GM10248 (cell line): ENCODE measurements at regions not wholly inside any gene's neighbourhood (a gene's known extent, or its start where the extent isn't known, plus 50 kb on each side); places are given as distances from the start of the nearest gene placed in this dataset.

ENCODE experiments used
- CTCF ChIA-PET: fragments of 300-600 bp; sonication (Branson Sonifier 250); formaldehyde crosslinking; extraction: SDS; loops from one replicate; lab custom pipeline; 2021; ENCODE audit warnings: antibody characterized with exemption; lab: Yijun Ruan, JAX
- POLR2A ChIA-PET: fragments of 350-650 bp; sonication (Branson Sonifier 250); formaldehyde crosslinking; extraction: SDS; loops from one replicate; lab custom pipeline; 2020; ENCODE audit warnings: antibody characterized with exemption; lab: Yijun Ruan, JAX
- DNase-seq: peaks from one replicate; pipeline ENCODE4 v3.0.0; 2012; ENCODE audit errors: extremely low spot score
- TF ChIP-seq, protein P1 (sequence below): IDR thresholded peaks from 2 replicates; pipeline ENCODE4 v1.5.1; 2012; ENCODE audit warnings: mild to moderate bottlenecking, low read depth; ENCODE audit errors: extremely low read depth, missing control alignments, control extremely low read depth

DNA sequence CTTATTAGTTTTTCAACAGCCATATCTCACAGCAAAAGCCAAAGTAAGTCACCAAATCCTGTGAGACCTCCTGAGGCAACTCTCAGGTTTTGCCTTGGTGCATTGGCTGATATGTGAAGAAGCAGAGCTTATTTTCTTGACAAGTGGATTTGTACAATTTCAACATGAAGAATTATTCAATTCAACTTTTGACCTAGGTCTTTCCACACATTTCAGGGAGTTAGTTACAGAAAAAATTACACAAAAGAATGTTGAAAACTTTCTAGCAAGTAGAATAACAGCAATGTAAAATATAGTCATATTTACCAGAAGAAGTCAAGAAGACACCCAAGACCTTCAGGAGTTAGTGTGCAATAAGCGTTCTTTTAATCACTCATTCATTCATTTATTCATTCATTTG, 62.4 kb upstream of the ADRB2 start:
- DNase-seq: no peak
- POLR2A ChIA-PET: no interaction called here
- TF ChIP-seq, protein P1, sequence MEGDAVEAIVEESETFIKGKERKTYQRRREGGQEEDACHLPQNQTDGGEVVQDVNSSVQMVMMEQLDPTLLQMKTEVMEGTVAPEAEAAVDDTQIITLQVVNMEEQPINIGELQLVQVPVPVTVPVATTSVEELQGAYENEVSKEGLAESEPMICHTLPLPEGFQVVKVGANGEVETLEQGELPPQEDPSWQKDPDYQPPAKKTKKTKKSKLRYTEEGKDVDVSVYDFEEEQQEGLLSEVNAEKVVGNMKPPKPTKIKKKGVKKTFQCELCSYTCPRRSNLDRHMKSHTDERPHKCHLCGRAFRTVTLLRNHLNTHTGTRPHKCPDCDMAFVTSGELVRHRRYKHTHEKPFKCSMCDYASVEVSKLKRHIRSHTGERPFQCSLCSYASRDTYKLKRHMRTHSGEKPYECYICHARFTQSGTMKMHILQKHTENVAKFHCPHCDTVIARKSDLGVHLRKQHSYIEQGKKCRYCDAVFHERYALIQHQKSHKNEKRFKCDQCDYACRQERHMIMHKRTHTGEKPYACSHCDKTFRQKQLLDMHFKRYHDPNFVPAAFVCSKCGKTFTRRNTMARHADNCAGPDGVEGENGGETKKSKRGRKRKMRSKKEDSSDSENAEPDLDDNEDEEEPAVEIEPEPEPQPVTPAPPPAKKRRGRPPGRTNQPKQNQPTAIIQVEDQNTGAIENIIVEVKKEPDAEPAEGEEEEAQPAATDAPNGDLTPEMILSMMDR: no peak
- CTCF ChIA-PET: interaction anchor here (1.0 kb wide), 1 partner anchor 24 kb away, joined by 4 read pairs; no protein-coding TSS in a partner anchor

DNA sequence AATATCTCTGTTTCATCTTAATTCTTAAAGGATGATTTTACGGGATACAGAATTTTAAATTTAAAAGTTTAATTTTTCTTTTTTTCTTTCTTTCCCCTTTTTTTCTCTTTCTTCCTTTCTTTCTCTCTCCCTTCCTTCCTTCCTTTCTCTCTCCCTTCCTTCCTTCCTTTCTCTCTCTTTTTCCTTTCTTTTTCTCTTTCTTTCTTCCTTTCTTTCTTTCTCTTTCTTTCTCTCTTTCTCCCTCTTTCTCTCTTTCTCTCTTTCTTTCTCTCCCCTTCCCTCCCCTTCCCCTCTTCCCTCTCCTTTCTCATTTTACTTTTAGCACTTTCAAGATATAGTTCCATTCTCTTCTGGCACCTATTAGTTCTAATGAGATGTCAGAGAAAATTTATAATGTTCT, 61.4 kb upstream of the ADRB2 start:
- CTCF ChIA-PET: no interaction called here
- TF ChIP-seq, protein P1: no peak
- no peak for DNase-seq
- POLR2A ChIA-PET: no interaction called here

DNA sequence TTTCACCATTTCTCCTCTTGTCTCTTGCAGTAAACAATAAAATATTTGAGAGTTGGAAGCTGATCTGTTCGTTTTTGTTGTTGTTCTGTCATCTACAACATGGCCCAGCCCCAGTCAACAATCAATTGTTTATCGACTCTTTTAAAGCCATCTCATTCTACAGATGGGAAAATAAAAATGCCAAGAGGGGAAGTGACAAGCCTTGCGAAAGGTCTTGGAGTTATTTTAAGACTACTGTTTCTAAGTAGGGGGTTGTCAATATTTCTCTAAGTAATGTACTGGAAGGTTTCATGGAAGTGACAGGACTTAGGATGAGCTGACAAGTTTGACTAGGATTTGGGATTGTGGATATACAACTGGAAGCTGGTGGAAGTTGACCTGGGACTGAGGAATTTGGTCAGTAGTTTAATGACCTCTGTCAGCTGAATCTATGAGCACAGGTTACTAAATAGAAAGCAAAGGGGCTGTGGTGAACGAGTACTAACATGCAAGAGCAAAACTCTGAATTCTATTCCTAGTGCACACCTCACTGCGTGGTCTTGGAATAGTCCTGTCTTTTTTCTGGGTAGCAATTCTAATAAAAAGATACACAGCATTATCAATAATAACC, 57.5 kb upstream of the ADRB2 start:
- CTCF ChIA-PET: no interaction called here
- no peak for DNase-seq

DNA sequence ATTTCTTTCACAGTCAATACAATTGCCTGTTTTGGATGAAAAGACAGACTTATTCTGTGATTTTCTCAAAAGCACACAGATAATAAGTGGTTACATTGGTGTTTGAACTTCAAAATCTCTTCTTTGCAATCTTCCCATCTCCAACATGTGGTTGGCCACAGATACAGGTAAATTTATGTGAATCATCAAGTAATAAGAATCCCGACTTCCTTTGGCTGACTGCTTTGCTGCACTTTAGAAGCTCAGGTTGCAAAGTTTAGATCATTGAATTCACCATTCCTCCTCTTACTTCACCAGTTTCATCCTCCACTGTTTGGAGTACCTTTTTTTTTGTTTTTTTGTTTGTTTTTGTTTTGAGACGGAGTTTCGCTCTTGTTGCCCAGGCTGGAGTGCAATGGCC, 56.5 kb upstream of the ADRB2 start:
- DNase-seq: no peak
- CTCF ChIA-PET: interaction anchor here (1.4 kb wide), 1 partner anchor 28 kb away, joined by 5 read pairs; no protein-coding TSS in a partner anchor
- POLR2A ChIA-PET: no interaction called here
- TF ChIP-seq, protein P1: no peak

More for the DNA sequence above, 57.5 kb upstream of the ADRB2 start:
- POLR2A ChIA-PET: no interaction called here
- TF ChIP-seq, protein P1: no peak

DNA sequence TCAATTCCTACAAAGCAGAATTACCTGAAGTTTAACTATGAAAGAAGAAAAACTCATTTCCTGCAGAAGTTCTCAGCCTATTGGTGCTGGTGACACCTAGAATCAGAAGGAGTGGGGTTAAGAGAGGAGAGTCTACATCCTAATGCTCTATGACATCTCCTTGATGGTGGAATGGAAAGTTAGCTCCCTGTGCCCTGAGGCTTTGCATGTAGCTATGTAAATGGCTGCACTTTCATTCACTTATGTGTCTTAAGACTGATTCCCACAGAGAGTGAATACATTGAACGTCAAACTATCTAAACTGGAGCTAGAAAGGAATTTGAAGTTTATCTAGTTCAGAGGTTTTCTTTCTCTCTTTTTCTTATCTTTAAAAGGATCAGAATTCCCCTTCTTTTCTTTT, 52.1 kb upstream of the ADRB2 start:
- no peak for DNase-seq
- POLR2A ChIA-PET: no interaction called here
- CTCF ChIA-PET: interaction anchor here (2.2 to 6.0 kb wide), 2 partner anchors 15 to 43 kb away, joined by 8 to 37 read pairs; no protein-coding TSS in a partner anchor
- TF ChIP-seq, protein P1: no peak

DNA sequence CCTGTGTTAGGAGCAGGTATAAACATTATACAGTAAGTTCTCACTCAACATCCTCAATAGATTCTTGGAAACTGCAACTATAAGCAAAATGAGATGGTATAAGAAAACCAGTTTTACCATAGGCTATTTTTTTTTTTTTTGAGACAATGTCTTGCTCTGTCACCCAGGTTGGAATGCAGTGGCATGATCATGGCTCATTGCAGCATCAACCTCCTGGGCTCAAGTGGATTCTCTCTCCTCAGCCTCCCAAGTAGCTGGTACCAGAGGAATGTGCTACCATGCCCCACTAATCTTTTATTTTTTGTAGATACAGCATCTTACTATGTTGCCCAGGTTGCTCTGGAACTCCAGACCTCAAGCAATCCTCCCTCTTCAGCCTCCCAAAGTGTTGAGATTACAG, 50.1 kb upstream of the ADRB2 start:
- no peak for DNase-seq
- ChIA-PET CTCF (interaction anchor here (1.4 to 6.0 kb wide), 3 partner anchors 13 to 63 kb away, joined by 3 to 37 read pairs (median 3); no protein-coding TSS in a partner anchor), POLR2A (no interaction called here)
- TF ChIP-seq, protein P1: no peak
